HepG2 (cell line): ENCODE measurements at regions not wholly inside any gene's neighbourhood (a gene's known extent, or its start where the extent isn't known, plus 50 kb on each side); places are given as distances from the start of the nearest gene placed in this dataset.
"Not testable (repeated sequence)": the region's sequence is repeated elsewhere in the genome, so short reads cannot be mapped to it uniquely, and the experiment has no call there.

Experiments
- ATAC-seq: fragments of 200-7000 bp; cut with Tn5 transposase; 3 replicates; pipeline ENCODE4 v1.9.1; 2020; ENCODE audit warnings: mild to moderate bottlenecking, moderate library complexity
- BruUV-seq: library from RNA; stranded (reverse); fragments of 400-500 nt; replicated peaks from 2 replicates; lab custom pipeline; 2021; lab: Mats Ljungman, UMichigan
- CTCF ChIA-PET: fragments of 300-600 bp; formaldehyde crosslinking; extraction: SDS; loops from one replicate; lab custom pipeline; 2021; ENCODE audit warnings: low total read pairs, inconsistent platforms, low intra/inter-chr PET ratio; lab: Yijun Ruan, JAX
- POLR2A ChIA-PET: fragments of 350-600 bp; sonication (Branson Sonifier 250); formaldehyde crosslinking; loops from one replicate; lab custom pipeline; 2020; ENCODE audit warnings: antibody characterized with exemption, inconsistent platforms; lab: Yijun Ruan, JAX
- DNase-seq: peaks from one replicate; pipeline ENCODE4 v3.0.0-alpha.2; 2015; ENCODE audit warnings: low spot score
- FAIRE-seq: peaks from 3 replicates; lab custom pipeline; 2011; peaks lifted over from hg19 to GRCh38; lab: Jason Lieb, UNC
- H2AFZ ChIP-seq: one replicate; pipeline ENCODE4 v1.6.1; 2011; ENCODE audit warnings: low read length, inconsistent platforms
- H3K27ac ChIP-seq: fragments of 300-600 bp; 3 replicates; pipeline ENCODE4 v1.8.0; 2011; ENCODE audit warnings: mixed run types, mild to moderate bottlenecking, mixed read lengths, low read length, inconsistent platforms; ENCODE audit not compliant: insufficient read depth; ENCODE audit errors: extremely low read length
- H3K27me3 ChIP-seq, 2 experiments: fragments of 200-600 bp in 1 of 2; 2 replicates in 1 of 2; 3 replicates in 1 of 2; pipeline versions ENCODE4 v1.6.0 to v1.8.0; 2011; ENCODE audit warnings: low read length in 2 of 2, mild to moderate bottlenecking in 2 of 2, moderate library complexity in 2 of 2, inconsistent platforms in 1 of 2; ENCODE audit not compliant: insufficient read depth in 2 of 2, control insufficient read depth in 1 of 2
- H3K36me3 ChIP-seq, 2 experiments: fragments of 200-600 bp in 1 of 2; replicated peaks in 1 of 2; 2 replicates in 1 of 2; 3 replicates in 1 of 2; pipeline versions ENCODE4 v1.5.1 to v1.8.0; 2011; ENCODE audit warnings: low read length in 2 of 2, inconsistent platforms in 1 of 2; ENCODE audit not compliant: insufficient read depth in 2 of 2, control insufficient read depth in 1 of 2
- H3K4me1 ChIP-seq: 2 replicates; pipeline ENCODE4 v1.5.1; 2012; ENCODE audit warnings: low read length, inconsistent platforms; ENCODE audit not compliant: insufficient read depth
- H3K4me2 ChIP-seq: 2 replicates; pipeline ENCODE4 v1.6.0; 2011; ENCODE audit warnings: low read depth, low read length, inconsistent platforms
- H3K4me3 ChIP-seq, 3 experiments: fragments of 200-600 bp in 1 of 3; sonication (generic), shearing (Covaris generic) in 1 of 3; replicated peaks in 1 of 3; 2 replicates each; pipeline ENCODE4 v1.5.1; 2011 to 2016; ENCODE audit warnings: low read length in 3 of 3, inconsistent platforms in 2 of 3, low read depth in 2 of 3, mild to moderate bottlenecking in 2 of 3, control low read depth in 1 of 3, mixed read lengths in 1 of 3; ENCODE audit not compliant: insufficient read depth in 1 of 3
- H3K79me2 ChIP-seq: one replicate; pipeline ENCODE4 v1.6.1; 2011; ENCODE audit warnings: low read length, inconsistent platforms; ENCODE audit not compliant: insufficient read depth
- H3K9ac ChIP-seq: 2 replicates; pipeline ENCODE4 v1.6.0; 2011; ENCODE audit warnings: mild to moderate bottlenecking, low read depth, low read length, inconsistent platforms; ENCODE audit not compliant: insufficient read depth
- H3K9me3 ChIP-seq: 2 replicates; pipeline ENCODE4 v1.5.1; 2012; ENCODE audit warnings: mild to moderate bottlenecking, low read length
- H4K20me1 ChIP-seq: 2 replicates; pipeline ENCODE4 v1.6.0; 2011; ENCODE audit warnings: inconsistent platforms, mild to moderate bottlenecking, low read length, moderate library complexity; ENCODE audit not compliant: insufficient read depth
- BHLHE40 ChIP-seq: IDR thresholded peaks from 2 replicates; pipeline ENCODE4 v1.6.1; 2011; ENCODE audit warnings: low read length, improper control_type of control experiment
- CBFB ChIP-seq: sonication (generic); formaldehyde crosslinking; IDR thresholded peaks from 2 replicates; pipeline ENCODE4 v1.4.0; 2020; ENCODE audit warnings: missing genetic modification reagents
- HCFC1 ChIP-seq: fragments of 150-350 bp; IDR thresholded peaks from 2 replicates; pipeline ENCODE4 v1.6.1; 2014; ENCODE audit warnings: low read depth, low read length
- NKX3-1 ChIP-seq: sonication (generic); formaldehyde crosslinking; IDR thresholded peaks from 2 replicates; pipeline ENCODE4 v1.5.0; 2020; ENCODE audit warnings: missing genetic modification reagents
- NRL ChIP-seq: sonication (generic); formaldehyde crosslinking; IDR thresholded peaks from 2 replicates; pipeline ENCODE4 v1.5.0; 2020; ENCODE audit warnings: missing genetic modification reagents, mild to moderate bottlenecking, moderate library complexity, borderline replicate concordance
- SOX13 ChIP-seq, 3 experiments: fragments of 450-650 bp in 1 of 3; sonication (generic) in 1 of 3; formaldehyde crosslinking in 1 of 3; IDR thresholded peaks in 2 of 3; conservative IDR thresholded peaks in 1 of 3; 2 replicates each; pipeline versions ENCODE4 v1.5.0 to v1.6.1; 2016 to 2020; ENCODE audit warnings: antibody characterized with exemption in 1 of 3, mild to moderate bottlenecking in 1 of 3, missing compliant biosample characterization in 1 of 3, missing genetic modification reagents in 1 of 3, moderate library complexity in 1 of 3
- SOX5 ChIP-seq: IDR thresholded peaks from 2 replicates; pipeline ENCODE4 v1.6.1; 2016; ENCODE audit warnings: borderline replicate concordance
- SOX6 ChIP-seq, 2 experiments: fragments of 450-650 bp in 1 of 2; sonication (generic) in 1 of 2; formaldehyde crosslinking in 1 of 2; IDR thresholded peaks; 2 replicates each; pipeline versions ENCODE4 v1.4.0 to v1.6.1; 2017 to 2020; ENCODE audit warnings: antibody characterized with exemption in 1 of 2, mild to moderate bottlenecking in 1 of 2, missing genetic modification reagents in 1 of 2
- THAP11 ChIP-seq: IDR thresholded peaks from 2 replicates; pipeline ENCODE4 v1.6.1; 2016; ENCODE audit warnings: missing biosample characterization, missing genetic modification reagents
- ZNF234 ChIP-seq: sonication (generic); formaldehyde crosslinking; conservative IDR thresholded peaks from 2 replicates; pipeline ENCODE4 v1.5.1; 2020; ENCODE audit warnings: mild to moderate bottlenecking, missing genetic modification reagents
- ZNF367 ChIP-seq: sonication (generic); formaldehyde crosslinking; IDR thresholded peaks from 2 replicates; pipeline ENCODE4 v1.4.0; 2020; ENCODE audit warnings: missing genetic modification reagents, borderline replicate concordance
- ZNF446 ChIP-seq: sonication (generic); formaldehyde crosslinking; IDR thresholded peaks from 2 replicates; pipeline ENCODE4 v1.5.0; 2020; ENCODE audit warnings: mild to moderate bottlenecking, missing genetic modification reagents
- ZNF570 ChIP-seq: sonication (generic); formaldehyde crosslinking; IDR thresholded peaks from 2 replicates; pipeline ENCODE4 v1.4.0; 2020; ENCODE audit warnings: mild to moderate bottlenecking, missing genetic modification reagents, borderline replicate concordance
- ZNF598 ChIP-seq: sonication (generic); formaldehyde crosslinking; IDR thresholded peaks from 2 replicates; pipeline ENCODE4 v1.5.1; 2020; ENCODE audit warnings: mild to moderate bottlenecking, missing genetic modification reagents, borderline replicate concordance
- WGBS: methylation state at CpG from one replicate; pipeline ENCODE4 v1.1.6; 2017; ENCODE audit warnings: low lambda C conversion rate; 5-methylcytosine and 5-hydroxymethylcytosine counted together
- in situ Hi-C: cut with HindIII; loops from 2 replicates; pipeline ENCODE4 v1.10.0; 2017; ENCODE audit warnings: low pct_unique_long_range_greater_than_20kb; ENCODE audit not compliant: extremely low pct_ligation_motif_present
- intact Hi-C: fragments of 100-400 bp; cut with micrococcal nuclease; formaldehyde crosslinking; loops from one replicate; pipeline ENCODE4 v1.10.0; 2022; ENCODE audit not compliant: unreplicated experiment
- TF ChIP-seq, protein P1 (sequence below): sonication (generic); formaldehyde crosslinking; IDR thresholded peaks from 2 replicates; pipeline ENCODE4 v1.4.0; 2020; ENCODE audit warnings: missing genetic modification reagents, borderline replicate concordance
- TF ChIP-seq, protein P2 (sequence below): sonication (generic); IDR thresholded peaks from 2 replicates; pipeline ENCODE4 v1.6.1; 2016; ENCODE audit warnings: low read depth, borderline replicate concordance

DNA sequence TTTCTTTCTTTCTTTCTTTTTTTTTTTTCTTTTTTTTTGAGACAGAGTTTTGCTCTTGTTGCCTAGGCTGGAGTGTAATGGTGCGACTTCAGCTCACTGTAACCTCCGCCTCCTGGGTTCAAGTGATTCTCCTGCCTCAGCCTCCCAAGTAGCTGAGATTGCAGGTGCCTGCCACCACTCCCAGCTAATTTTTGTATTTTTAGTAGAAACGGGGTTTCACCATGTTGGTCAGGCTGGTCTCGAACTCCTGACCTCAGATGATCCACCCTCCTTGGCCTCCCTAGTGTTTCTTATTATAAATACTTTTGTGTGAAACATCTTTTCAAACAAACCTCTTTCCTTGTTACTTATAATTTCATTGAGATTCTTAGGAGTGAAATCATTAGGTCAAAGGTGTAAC is 202.8 kb downstream of the EDN1 start:
- BruUV-seq, POLR2A ChIA-PET: not testable (repeated sequence)

DNA sequence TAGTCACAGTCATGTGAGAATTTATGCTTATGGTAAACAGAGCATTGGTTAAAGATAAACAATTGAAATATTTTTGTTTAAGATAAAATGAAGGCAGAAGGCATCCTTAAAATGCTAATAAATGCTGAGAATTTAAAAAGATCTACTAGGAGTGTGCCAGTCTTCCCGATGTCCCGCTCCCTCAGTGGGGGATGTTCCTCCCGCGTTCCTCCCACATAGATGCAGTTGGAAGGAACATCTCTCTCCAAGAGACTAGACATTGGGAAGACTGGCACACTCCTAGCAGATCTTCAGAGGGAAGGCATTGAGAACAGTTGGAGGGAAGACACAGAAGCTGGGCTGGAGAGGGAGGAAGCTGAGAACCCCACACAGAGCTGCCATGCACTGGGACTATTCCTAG is 203.3 kb downstream of the EDN1 start:
- Histone ChIP-seq H3K4me3 (no peak overlapping the region), H3K79me2 (no peaks in the 10 kb centered on the region), H2AFZ (no peak overlapping the region), H3K4me2 (no peak overlapping the region), H3K9me3 (no peaks in the 10 kb centered on the region), H3K27ac (no peak overlapping the region), H3K9ac (no peak overlapping the region), H4K20me1 (no peaks in the 10 kb centered on the region), H3K36me3 (no peaks in the 10 kb centered on the region), H3K4me1 (no peaks in the 10 kb centered on the region), H3K27me3 (no peaks in the 10 kb centered on the region)
- in situ Hi-C loops (no loop called here), intact Hi-C loops (no loop called here)
- DNase-seq (no peak), FAIRE-seq (no peak), ATAC-seq (no peak; the same call in 2 of the 3 replicates)
- POLR2A ChIA-PET = no interaction called here
- 80% methylated on average over 4 of the region's 4 CpGs for WGBS
- no TSS peak for BruUV-seq
- CTCF ChIA-PET = no interaction called here
- TF ChIP-seq, protein P1, sequence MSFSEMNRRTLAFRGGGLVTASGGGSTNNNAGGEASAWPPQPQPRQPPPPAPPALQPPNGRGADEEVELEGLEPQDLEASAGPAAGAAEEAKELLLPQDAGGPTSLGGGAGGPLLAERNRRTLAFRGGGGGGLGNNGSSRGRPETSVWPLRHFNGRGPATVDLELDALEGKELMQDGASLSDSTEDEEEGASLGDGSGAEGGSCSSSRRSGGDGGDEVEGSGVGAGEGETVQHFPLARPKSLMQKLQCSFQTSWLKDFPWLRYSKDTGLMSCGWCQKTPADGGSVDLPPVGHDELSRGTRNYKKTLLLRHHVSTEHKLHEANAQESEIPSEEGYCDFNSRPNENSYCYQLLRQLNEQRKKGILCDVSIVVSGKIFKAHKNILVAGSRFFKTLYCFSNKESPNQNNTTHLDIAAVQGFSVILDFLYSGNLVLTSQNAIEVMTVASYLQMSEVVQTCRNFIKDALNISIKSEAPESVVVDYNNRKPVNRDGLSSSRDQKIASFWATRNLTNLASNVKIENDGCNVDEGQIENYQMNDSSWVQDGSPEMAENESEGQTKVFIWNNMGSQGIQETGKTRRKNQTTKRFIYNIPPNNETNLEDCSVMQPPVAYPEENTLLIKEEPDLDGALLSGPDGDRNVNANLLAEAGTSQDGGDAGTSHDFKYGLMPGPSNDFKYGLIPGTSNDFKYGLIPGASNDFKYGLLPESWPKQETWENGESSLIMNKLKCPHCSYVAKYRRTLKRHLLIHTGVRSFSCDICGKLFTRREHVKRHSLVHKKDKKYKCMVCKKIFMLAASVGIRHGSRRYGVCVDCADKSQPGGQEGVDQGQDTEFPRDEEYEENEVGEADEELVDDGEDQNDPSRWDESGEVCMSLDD (CRISPR knock-in tag) = no peak
- TF ChIP-seq THAP11 (CRISPR knock-in tag) (no peak), ZNF234 (CRISPR knock-in tag) (no peak), NRL (CRISPR knock-in tag) (no peak), SOX13 (IDR thresholded peaks at IDR 0.05) (no peak), SOX13 (CRISPR knock-in tag; conservative IDR thresholded peaks at IDR 0.05 in 1 of 2, IDR thresholded peaks at IDR 0.05 in 1 of 2) (no peak), ZNF446 (CRISPR knock-in tag) (no peak), BHLHE40 (no peak), SOX6 (IDR thresholded peaks at IDR 0.05) (no peak), SOX6 (CRISPR knock-in tag; IDR thresholded peaks at IDR 0.05) (no peak), CBFB (CRISPR knock-in tag) (no peak), NKX3-1 (CRISPR knock-in tag) (no peak), ZNF570 (no peak), ZNF598 (no peak), HCFC1 (no peak), SOX5 (CRISPR knock-in tag) (no peak), ZNF367 (CRISPR knock-in tag) (no peak)
- TF ChIP-seq, protein P2, sequence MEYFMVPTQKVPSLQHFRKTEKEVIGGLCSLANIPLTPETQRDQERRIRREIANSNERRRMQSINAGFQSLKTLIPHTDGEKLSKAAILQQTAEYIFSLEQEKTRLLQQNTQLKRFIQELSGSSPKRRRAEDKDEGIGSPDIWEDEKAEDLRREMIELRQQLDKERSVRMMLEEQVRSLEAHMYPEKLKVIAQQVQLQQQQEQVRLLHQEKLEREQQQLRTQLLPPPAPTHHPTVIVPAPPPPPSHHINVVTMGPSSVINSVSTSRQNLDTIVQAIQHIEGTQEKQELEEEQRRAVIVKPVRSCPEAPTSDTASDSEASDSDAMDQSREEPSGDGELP = no peak

More for the DNA sequence above, 202.8 kb downstream of the EDN1 start:
- CTCF ChIA-PET, H3K4me3 ChIP-seq, H3K4me2 ChIP-seq, H3K9me3 ChIP-seq, H4K20me1 ChIP-seq, H2AFZ ChIP-seq, ATAC-seq, H3K27ac ChIP-seq, H3K9ac ChIP-seq, DNase-seq, H3K79me2 ChIP-seq, FAIRE-seq, intact Hi-C loops, H3K36me3 ChIP-seq, in situ Hi-C loops, H3K4me1 ChIP-seq, H3K27me3 ChIP-seq: not testable (repeated sequence)
- WGBS = 55% methylated on average over 4 of the region's 4 CpGs
